Body of pancreas (tissue), 4 donors: ENCODE measurements at regions not wholly inside any gene's neighbourhood (a gene's known extent, or its start where the extent isn't known, plus 50 kb on each side); places are given as distances from the start of the nearest gene placed in this dataset.

ENCODE experiments used
- CTCF ChIP-seq, 7 experiments: fragments of 450-650 bp in 4 of 7; fragments of 200-600 bp in 3 of 7; sonication (generic) in 3 of 7; IDR thresholded peaks; one replicate each; pipeline ENCODE4 v1.5.1; 2016 to 2019; ENCODE audit warnings: antibody characterized with exemption in 7 of 7
- POLR2A ChIP-seq, 3 donors: fragments of 450-650 bp; IDR thresholded peaks; one replicate each; pipeline ENCODE4 v1.6.1; 2016; ENCODE audit warnings: antibody characterized with exemption in 3 of 3, mild to moderate bottlenecking in 2 of 3

DNA sequence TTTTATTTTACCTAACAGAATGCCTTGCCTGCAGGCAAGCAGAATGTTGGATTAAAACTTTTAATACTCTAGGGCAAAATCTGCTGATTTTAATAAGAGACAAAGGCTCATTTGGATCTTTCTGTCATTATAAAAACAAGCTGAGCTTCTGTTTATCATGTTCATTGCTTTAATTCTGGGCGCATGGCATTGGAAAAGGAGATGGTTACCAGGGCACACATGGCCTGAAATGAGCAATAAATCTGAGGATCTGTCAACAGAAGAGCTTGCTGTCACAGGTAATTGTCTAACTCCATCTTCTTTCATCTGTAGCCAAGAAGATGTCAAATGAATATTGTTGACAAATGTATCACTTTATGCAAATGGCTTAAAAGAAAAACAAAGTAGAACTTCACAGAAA is 439.6 kb downstream of the DOK5 start:
- TF ChIP-seq CTCF (IDR thresholded peaks at IDR 0.05) (no peak), POLR2A (IDR thresholded peaks at IDR 0.05) (no peak)
